ENCODE measurements at regions not wholly inside any gene's neighbourhood (a gene's known extent, or its start where the extent isn't known, plus 50 kb on each side); places are given as distances from the start of the nearest gene placed in this dataset.

- H3K27ac ChIP-seq: peak overlapping the region in 1 of 4 donors; percentile 23
- TF ChIP-seq POLR2A (IDR thresholded peaks at IDR 0.05) (no peak), CTCF (IDR thresholded peaks at IDR 0.05) (no peak)
Measured at GRCh38 chr3:74676-75243, 121.8 kb upstream of the CHL1 start.

GRCh38 chr3:75260-75659 lies 121.3 kb upstream of the CHL1 start:
- Histone ChIP-seq H3K27ac (peak overlapping the region in 1 of 4 donors; percentile 23), H3K9me3 (no peaks in the 10 kb centered on the region), H3K4me1 (no peaks in the 10 kb centered on the region), H3K36me3 (replicated peaks in 1 of 2; ENCODE audit: insufficient read depth in 1 of 2, low read depth in 2 of 2) (no peaks in the 10 kb centered on the region), H3K27me3 (no peaks in the 10 kb centered on the region), H3K4me3 (no peak overlapping the region)
- ATAC-seq (no peak), DNase-seq (peak in 1 of 4 donors; percentile 6)
- TF ChIP-seq POLR2A (IDR thresholded peaks at IDR 0.05) (no peak), CTCF (IDR thresholded peaks at IDR 0.05) (no peak)
- intact Hi-C loops (cut with DNase I): no loop called here
- WGBS, 2 donors: 39 to 51% methylated on average over 4 of the region's 4 CpGs

More at GRCh38 chr3:74676-75243, 121.8 kb upstream of the CHL1 start:
- Histone ChIP-seq H3K4me1 (no peaks in the 10 kb centered on the region), H3K9me3 (no peaks in the 10 kb centered on the region), H3K36me3 (replicated peaks in 1 of 2; ENCODE audit: insufficient read depth in 1 of 2, low read depth in 2 of 2) (no peaks in the 10 kb centered on the region), H3K4me3 (no peak overlapping the region), H3K27me3 (no peaks in the 10 kb centered on the region)
- 62 to 71% methylated on average over 3 of the region's 3 CpGs for WGBS, 2 donors
- ATAC-seq (no peak), DNase-seq (peak in 1 of 4 donors; percentile 2)
- intact Hi-C loops (cut with DNase I): no loop called here

GRCh38 chr3:79542-79941 lies 117.0 kb upstream of the CHL1 start:
- Histone ChIP-seq H3K36me3 (replicated peaks in 1 of 2; ENCODE audit: insufficient read depth in 1 of 2, low read depth in 2 of 2) (no peaks in the 10 kb centered on the region), H3K27ac (no peak overlapping the region), H3K9me3 (no peaks in the 10 kb centered on the region), H3K27me3 (no peaks in the 10 kb centered on the region), H3K4me1 (no peaks in the 10 kb centered on the region), H3K4me3 (no peak overlapping the region)
- intact Hi-C loops (cut with DNase I): no loop called here
- no peak for DNase-seq
- no peak for ATAC-seq
- no peak for TF ChIP-seq CTCF (IDR thresholded peaks at IDR 0.05)
- TF ChIP-seq POLR2A (IDR thresholded peaks at IDR 0.05): no peak
- 48 to 51% methylated on average over 2 of the region's 2 CpGs for WGBS, 2 donors

DNA sequence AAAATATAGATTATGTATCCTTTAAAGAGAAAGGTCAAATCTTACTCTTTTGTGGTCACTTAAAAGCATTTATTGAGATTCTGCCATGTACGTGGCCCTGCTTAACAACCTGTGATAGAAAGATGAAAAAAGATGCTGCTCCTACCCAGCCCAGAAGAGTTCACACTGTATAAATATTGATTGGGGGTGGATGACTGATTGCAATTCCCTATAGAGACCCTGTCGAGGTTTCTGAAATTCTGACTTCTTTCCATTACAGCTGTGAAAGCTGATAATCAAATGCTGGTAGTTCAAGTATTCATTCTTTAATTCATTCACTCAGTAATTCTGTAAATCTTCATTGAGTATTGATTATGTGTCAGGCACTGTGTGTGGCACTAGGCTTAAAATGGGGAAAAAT lies 114.1 kb upstream of the CHL1 start:
- no peaks in the 10 kb centered on the region for H3K9me3 ChIP-seq
- no peaks in the 10 kb centered on the region for H3K36me3 ChIP-seq (replicated peaks in 1 of 2; ENCODE audit: insufficient read depth in 1 of 2, low read depth in 2 of 2)
- 26 to 37% methylated on average over 2 of the region's 2 CpGs for WGBS, 2 donors
- DNase-seq (no peak), ATAC-seq (no peak)
- H3K4me1 ChIP-seq: no peaks in the 10 kb centered on the region
- no peak overlapping the region for H3K27ac ChIP-seq
- intact Hi-C loops (cut with DNase I): no loop called here
- no peaks in the 10 kb centered on the region for H3K27me3 ChIP-seq
- no peak for TF ChIP-seq POLR2A (IDR thresholded peaks at IDR 0.05)
- no peak for TF ChIP-seq CTCF (IDR thresholded peaks at IDR 0.05)
- no peak overlapping the region for H3K4me3 ChIP-seq

- WGBS, 2 donors: 86% methylated on average over 2 of the region's 2 CpGs
- no peak overlapping the region for H3K27ac ChIP-seq
- no peak overlapping the region for H3K4me3 ChIP-seq
- ATAC-seq: no peak
- no peak for DNase-seq
- no peaks in the 10 kb centered on the region for H3K9me3 ChIP-seq
- no peaks in the 10 kb centered on the region for H3K4me1 ChIP-seq
- no peaks in the 10 kb centered on the region for H3K27me3 ChIP-seq
- TF ChIP-seq POLR2A (IDR thresholded peaks at IDR 0.05): no peak
- TF ChIP-seq CTCF (IDR thresholded peaks at IDR 0.05): no peak
- intact Hi-C loops (cut with DNase I): no loop called here
- no peaks in the 10 kb centered on the region for H3K36me3 ChIP-seq (replicated peaks in 1 of 2; ENCODE audit: insufficient read depth in 1 of 2, low read depth in 2 of 2)
Measured at GRCh38 chr3:83096-83495, 113.5 kb upstream of the CHL1 start.
